ENCODE measurements at regions not wholly inside any gene's neighbourhood (a gene's known extent, or its start where the extent isn't known, plus 50 kb on each side); places are given as distances from the start of the nearest gene placed in this dataset.

DNA sequence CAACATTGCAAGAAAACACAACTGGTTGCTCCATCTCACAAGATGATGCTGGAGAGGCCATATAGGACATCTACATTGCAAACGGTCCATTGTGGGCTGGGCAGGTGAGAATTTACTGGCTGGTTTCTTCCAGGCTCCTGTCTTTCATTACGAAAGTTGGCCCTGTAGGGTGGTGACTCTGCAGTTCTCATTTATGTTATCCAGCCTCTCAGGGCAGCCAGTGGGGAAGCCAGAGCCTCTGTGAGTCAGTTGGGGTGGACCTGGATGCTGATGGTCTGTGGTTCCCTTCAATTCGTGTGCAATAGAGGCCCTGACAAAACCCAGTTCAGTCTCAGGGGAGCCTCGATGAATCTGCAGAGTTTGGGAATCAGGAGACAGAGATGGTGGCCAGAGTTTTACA, 341.0 kb upstream of the CCL2 start:
- no peaks in the 10 kb centered on the region for H3K9me2 ChIP-seq (replicated peaks; ENCODE audit: low read depth, low read length)
- H3K4me3 ChIP-seq (ENCODE audit: low read length, poor library complexity, severe bottlenecking), result no peak overlapping the region
- no peaks in the 10 kb centered on the region for H3K79me2 ChIP-seq (ENCODE audit: insufficient read depth, low read length)
- H3K4me2 ChIP-seq (ENCODE audit: low read depth, low read length, poor library complexity, severe bottlenecking), result no peak overlapping the region
- H3K27me3 ChIP-seq (ENCODE audit: insufficient read depth, low read length, poor library complexity, severe bottlenecking), result no peaks in the 10 kb centered on the region
- H3K4me1 ChIP-seq (ENCODE audit: insufficient read depth, low read length, poor library complexity, severe bottlenecking), result no peaks in the 10 kb centered on the region
- H3F3A ChIP-seq (ENCODE audit: low read depth), result no peaks in the 10 kb centered on the region
- H4K20me1 ChIP-seq (ENCODE audit: insufficient read depth, low read length, poor library complexity, severe bottlenecking), result no peaks in the 10 kb centered on the region
- no peaks in the 10 kb centered on the region for H3K36me3 ChIP-seq (ENCODE audit: insufficient read depth, low read length)
- TF ChIP-seq, protein P1, sequence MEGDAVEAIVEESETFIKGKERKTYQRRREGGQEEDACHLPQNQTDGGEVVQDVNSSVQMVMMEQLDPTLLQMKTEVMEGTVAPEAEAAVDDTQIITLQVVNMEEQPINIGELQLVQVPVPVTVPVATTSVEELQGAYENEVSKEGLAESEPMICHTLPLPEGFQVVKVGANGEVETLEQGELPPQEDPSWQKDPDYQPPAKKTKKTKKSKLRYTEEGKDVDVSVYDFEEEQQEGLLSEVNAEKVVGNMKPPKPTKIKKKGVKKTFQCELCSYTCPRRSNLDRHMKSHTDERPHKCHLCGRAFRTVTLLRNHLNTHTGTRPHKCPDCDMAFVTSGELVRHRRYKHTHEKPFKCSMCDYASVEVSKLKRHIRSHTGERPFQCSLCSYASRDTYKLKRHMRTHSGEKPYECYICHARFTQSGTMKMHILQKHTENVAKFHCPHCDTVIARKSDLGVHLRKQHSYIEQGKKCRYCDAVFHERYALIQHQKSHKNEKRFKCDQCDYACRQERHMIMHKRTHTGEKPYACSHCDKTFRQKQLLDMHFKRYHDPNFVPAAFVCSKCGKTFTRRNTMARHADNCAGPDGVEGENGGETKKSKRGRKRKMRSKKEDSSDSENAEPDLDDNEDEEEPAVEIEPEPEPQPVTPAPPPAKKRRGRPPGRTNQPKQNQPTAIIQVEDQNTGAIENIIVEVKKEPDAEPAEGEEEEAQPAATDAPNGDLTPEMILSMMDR (conservative IDR thresholded peaks at IDR 0.05; ENCODE audit: low read length), result no peak
- TF ChIP-seq EZH2phosphoT487 (IDR thresholded peaks at IDR 0.05; ENCODE audit: borderline replicate concordance), result no peak
- no peaks in the 10 kb centered on the region for H3K9me3 ChIP-seq (ENCODE audit: insufficient read depth, low read depth, low read length)
- no peak overlapping the region for H2AFZ ChIP-seq (ENCODE audit: low read length)
- H3K9ac ChIP-seq (ENCODE audit: low read depth, low read length, poor library complexity, severe bottlenecking), result no peak overlapping the region

DNA sequence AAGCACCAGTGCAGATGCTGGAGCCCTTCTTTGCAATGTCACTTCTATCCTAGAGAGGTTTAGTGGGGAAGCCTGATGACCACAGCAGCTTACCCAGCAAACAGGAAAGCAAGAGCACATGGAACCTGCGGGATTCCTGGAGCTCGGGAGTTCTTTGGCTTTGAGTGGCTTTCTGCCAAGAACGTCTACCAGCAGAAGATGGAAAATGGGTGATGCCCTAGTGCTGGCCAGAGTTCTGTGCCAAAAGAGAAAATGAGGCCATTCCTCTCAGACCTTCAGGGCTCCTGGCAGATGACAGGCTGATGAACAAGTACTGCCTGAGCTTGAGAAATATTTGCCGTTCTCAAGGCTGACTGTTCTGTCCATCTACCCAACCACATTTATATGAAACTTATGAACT, 332.1 kb upstream of the CCL2 start:
- H3K9me3 ChIP-seq (ENCODE audit: insufficient read depth, low read depth, low read length), result no peaks in the 10 kb centered on the region
- H3K4me2 ChIP-seq (ENCODE audit: low read depth, low read length, poor library complexity, severe bottlenecking), result no peak overlapping the region
- no peaks in the 10 kb centered on the region for H3K9me2 ChIP-seq (replicated peaks; ENCODE audit: low read depth, low read length)
- no peak overlapping the region for H3K4me3 ChIP-seq (ENCODE audit: low read length, poor library complexity, severe bottlenecking)
- H3K36me3 ChIP-seq (ENCODE audit: insufficient read depth, low read length), result no peaks in the 10 kb centered on the region
- H3K9ac ChIP-seq (ENCODE audit: low read depth, low read length, poor library complexity, severe bottlenecking), result no peak overlapping the region
- no peaks in the 10 kb centered on the region for H3K4me1 ChIP-seq (ENCODE audit: insufficient read depth, low read length, poor library complexity, severe bottlenecking)
- no peaks in the 10 kb centered on the region for H3K79me2 ChIP-seq (ENCODE audit: insufficient read depth, low read length)
- H3F3A ChIP-seq (ENCODE audit: low read depth), result no peaks in the 10 kb centered on the region
- TF ChIP-seq, protein P1 (conservative IDR thresholded peaks at IDR 0.05; ENCODE audit: low read length), result no peak
- no peak for TF ChIP-seq EZH2phosphoT487 (IDR thresholded peaks at IDR 0.05; ENCODE audit: borderline replicate concordance)
- peaks cover 19% of the 10 kb centered on the region for H3K27me3 ChIP-seq (ENCODE audit: insufficient read depth, low read length, poor library complexity, severe bottlenecking)
- H4K20me1 ChIP-seq (ENCODE audit: insufficient read depth, low read length, poor library complexity, severe bottlenecking), result no peaks in the 10 kb centered on the region
- no peak overlapping the region for H2AFZ ChIP-seq (ENCODE audit: low read length)

DNA sequence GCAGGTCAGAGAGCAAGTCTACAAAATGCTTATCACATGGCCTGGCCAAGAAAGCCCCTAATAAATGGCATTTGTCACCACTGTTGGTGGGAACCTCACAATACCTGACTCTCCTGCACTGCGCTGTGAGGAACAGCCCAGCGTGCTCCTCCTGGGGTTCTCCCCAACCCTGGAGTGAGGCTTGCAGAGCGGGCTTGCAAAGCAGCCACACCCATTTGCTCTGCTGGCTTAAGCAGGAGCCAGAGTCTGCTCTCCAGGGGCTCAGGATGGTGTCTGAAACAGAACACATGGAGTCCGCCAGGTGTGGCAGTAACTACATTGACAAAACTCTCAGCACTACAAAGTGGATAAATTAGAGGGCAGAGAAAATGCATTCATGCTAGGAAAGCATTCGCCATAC, 331.0 kb upstream of the CCL2 start:
- no peaks in the 10 kb centered on the region for H3K79me2 ChIP-seq (ENCODE audit: insufficient read depth, low read length)
- no peaks in the 10 kb centered on the region for H3F3A ChIP-seq (ENCODE audit: low read depth)
- H3K27me3 ChIP-seq (ENCODE audit: insufficient read depth, low read length, poor library complexity, severe bottlenecking), result peaks cover 19% of the 10 kb centered on the region
- H3K9ac ChIP-seq (ENCODE audit: low read depth, low read length, poor library complexity, severe bottlenecking), result no peak overlapping the region
- no peaks in the 10 kb centered on the region for H3K4me1 ChIP-seq (ENCODE audit: insufficient read depth, low read length, poor library complexity, severe bottlenecking)
- H3K36me3 ChIP-seq (ENCODE audit: insufficient read depth, low read length), result no peaks in the 10 kb centered on the region
- no peak for TF ChIP-seq EZH2phosphoT487 (IDR thresholded peaks at IDR 0.05; ENCODE audit: borderline replicate concordance)
- TF ChIP-seq, protein P1 (conservative IDR thresholded peaks at IDR 0.05; ENCODE audit: low read length), result no peak
- H3K9me3 ChIP-seq (ENCODE audit: insufficient read depth, low read depth, low read length), result no peaks in the 10 kb centered on the region
- H3K4me2 ChIP-seq (ENCODE audit: low read depth, low read length, poor library complexity, severe bottlenecking), result no peak overlapping the region
- H4K20me1 ChIP-seq (ENCODE audit: insufficient read depth, low read length, poor library complexity, severe bottlenecking), result no peaks in the 10 kb centered on the region
- no peak overlapping the region for H2AFZ ChIP-seq (ENCODE audit: low read length)
- no peaks in the 10 kb centered on the region for H3K9me2 ChIP-seq (replicated peaks; ENCODE audit: low read depth, low read length)
- H3K4me3 ChIP-seq (ENCODE audit: low read length, poor library complexity, severe bottlenecking), result no peak overlapping the region

All from Loucy (cell line).